Prostate gland (tissue), 2 donors: ENCODE measurements at regions not wholly inside any gene's neighbourhood (a gene's known extent, or its start where the extent isn't known, plus 50 kb on each side); places are given as distances from the start of the nearest gene placed in this dataset.

Source experiments
- POLR2A ChIP-seq: fragments of 450-650 bp; IDR thresholded peaks from one replicate; pipeline ENCODE4 v1.6.1; 2016; ENCODE audit warnings: antibody characterized with exemption, mild to moderate bottlenecking
- TF ChIP-seq, protein P1 (sequence below), 4 experiments: fragments of 200-600 bp in 2 of 4; fragments of 450-650 bp in 2 of 4; sonication (generic) in 2 of 4; IDR thresholded peaks; 1 replicate in 3 of 4; 2 replicates in 1 of 4; pipeline ENCODE4 v1.5.1; 2016 to 2019; ENCODE audit warnings: antibody characterized with exemption in 4 of 4, mild to moderate bottlenecking in 2 of 4, moderate library complexity in 2 of 4

DNA sequence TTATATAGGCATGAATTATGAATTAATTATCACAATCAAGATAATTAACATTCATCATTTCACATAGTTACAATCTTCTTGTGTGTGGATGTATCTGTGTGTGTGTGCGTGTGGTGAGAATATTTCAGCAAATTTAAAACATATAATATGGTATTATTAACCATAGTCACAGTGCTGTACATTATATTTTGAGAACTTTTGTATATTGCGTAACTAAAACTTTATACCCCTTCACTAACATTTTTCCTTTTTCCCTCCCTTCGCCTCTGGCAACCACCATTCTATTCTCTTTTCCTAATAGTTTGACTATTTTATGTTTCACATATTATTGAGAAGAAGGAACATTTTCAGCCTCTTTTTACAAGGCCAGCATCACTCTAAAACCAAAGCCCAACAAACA lies 176.8 kb downstream of the HTR1B start:
- TF ChIP-seq, protein P1, sequence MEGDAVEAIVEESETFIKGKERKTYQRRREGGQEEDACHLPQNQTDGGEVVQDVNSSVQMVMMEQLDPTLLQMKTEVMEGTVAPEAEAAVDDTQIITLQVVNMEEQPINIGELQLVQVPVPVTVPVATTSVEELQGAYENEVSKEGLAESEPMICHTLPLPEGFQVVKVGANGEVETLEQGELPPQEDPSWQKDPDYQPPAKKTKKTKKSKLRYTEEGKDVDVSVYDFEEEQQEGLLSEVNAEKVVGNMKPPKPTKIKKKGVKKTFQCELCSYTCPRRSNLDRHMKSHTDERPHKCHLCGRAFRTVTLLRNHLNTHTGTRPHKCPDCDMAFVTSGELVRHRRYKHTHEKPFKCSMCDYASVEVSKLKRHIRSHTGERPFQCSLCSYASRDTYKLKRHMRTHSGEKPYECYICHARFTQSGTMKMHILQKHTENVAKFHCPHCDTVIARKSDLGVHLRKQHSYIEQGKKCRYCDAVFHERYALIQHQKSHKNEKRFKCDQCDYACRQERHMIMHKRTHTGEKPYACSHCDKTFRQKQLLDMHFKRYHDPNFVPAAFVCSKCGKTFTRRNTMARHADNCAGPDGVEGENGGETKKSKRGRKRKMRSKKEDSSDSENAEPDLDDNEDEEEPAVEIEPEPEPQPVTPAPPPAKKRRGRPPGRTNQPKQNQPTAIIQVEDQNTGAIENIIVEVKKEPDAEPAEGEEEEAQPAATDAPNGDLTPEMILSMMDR (IDR thresholded peaks at IDR 0.05), result no peak
- no peak for TF ChIP-seq POLR2A
